ENCODE measurements at regions not wholly inside any gene's neighbourhood (a gene's known extent, or its start where the extent isn't known, plus 50 kb on each side); places are given as distances from the start of the nearest gene placed in this dataset.
"Not testable (repeated sequence)": the region's sequence is repeated elsewhere in the genome, so short reads cannot be mapped to it uniquely, and the experiment has no call there.

GRCh38 chr6:22349051-22349450 lies 52.2 kb upstream of the PRL start:
- DNase-seq = no peak

- no peak for DNase-seq
Observed at GRCh38 chr6:22349528-22349927, 52.7 kb upstream of the PRL start.

- no peak for DNase-seq
Observed at GRCh38 chr6:22350109-22350508, 53.3 kb upstream of the PRL start.

DNA sequence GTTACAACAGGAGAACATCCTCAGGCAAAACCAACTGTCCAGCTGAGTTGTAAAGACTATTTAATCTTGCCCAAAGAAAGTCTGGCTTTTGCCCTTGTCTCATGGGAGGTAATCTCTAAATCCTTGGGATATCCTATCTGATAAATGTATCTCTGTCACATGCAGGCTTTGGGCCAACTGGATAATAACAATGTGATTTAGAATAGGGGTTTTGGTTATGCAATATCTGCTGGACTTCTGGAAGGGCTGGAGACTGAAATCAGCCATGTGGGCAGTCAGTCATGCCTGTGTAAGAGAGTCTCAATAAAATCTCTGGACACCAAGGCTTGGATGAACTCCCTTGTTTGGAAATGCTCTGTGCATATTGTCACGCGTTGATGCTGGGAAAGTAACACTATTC lies 56.3 kb upstream of the PRL start:
- no peak for DNase-seq

DNA sequence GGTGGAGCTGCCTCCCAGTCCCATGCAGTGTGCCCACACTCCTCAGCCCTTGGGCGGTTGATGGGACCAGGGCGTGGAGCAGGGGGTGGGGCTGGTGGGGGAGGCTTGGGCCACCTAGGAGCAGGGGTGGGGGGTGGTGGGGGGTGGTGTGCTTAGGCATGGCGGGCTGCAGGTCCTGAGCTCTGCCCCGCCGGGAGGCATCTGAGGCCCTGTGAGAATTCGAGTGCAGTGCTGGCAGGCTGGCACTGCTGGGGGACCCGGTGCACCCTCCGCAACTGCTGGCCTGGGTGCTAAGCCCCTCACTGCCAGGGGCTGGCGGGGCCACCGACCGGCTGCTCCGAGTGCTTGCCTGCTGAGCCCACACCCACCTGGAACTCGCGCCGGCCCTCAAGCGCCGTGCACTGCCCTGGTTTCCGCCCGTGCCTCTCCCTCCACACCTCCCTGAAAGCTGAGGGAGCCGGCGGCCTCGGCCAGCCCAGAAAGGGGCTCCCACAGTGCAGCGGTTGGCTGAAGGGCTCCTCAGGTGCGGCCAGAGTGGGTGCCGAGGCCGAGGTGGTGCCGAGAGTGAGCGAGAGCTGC lies 59.6 kb upstream of the PRL start:
- no peak for DNase-seq

DNA sequence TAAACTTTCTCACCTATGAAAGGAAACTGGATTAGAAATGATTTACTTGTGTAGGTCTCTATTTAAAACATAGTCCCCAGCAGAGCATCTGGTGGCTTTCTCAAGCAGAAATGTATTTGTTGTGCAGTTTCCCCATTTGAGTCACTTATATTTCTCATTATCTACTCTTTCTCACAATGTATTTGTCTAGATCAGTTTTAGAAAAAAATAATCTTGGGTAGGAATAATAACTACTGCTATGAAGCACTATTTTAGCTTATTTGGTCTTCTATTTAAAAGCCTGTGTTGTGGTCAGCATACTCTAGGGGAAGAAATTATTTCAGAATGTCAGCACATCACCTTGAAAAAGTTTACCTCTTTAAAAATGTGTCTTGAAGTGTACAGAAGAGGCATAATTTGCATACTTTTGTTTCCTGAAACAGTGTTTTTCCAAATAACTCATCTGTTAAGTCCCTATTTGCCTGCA lies 60.9 kb upstream of the PRL start:
- no peak for DNase-seq

DNA sequence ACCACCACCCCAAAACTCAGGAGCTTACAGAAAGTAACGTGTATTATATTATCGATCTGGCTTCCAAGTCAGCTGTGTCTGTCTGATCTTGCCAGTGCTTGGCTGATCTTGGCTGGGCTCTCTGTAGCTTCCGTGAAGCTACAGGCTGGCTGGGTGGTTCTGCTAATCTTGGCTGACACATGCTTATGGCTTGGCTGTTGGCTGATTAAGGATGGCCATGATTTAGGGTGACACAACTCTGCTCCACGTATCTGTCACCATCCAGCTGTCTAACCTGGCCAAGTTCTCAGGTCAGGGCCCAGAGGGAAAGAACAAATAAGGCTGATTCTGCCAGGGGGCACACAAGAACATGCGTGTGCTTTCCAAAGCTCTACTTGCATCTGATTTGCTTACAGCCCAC lies 64.7 kb upstream of the PRL start:
- DNase-seq = no peak

DNA sequence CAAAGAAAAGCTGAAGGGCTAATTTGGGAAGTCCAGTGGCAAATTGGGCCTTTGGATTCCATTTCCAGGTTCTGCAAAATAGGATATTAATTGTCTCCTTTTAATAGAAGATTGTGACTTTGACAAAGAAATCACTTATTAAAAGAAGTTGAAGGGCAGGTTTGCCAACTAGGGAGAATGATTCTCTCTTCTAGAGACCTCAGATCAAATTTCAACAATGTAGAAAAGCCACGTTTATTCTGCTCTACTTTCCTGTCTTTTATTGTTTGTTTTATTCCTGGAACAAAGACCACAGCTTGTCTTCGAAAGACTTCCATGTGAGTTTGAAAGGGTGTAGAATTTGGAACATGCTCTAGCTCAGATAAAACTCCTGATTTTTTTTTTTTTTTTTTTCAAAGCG lies 65.5 kb upstream of the PRL start:
- DNase-seq = no peak

DNA sequence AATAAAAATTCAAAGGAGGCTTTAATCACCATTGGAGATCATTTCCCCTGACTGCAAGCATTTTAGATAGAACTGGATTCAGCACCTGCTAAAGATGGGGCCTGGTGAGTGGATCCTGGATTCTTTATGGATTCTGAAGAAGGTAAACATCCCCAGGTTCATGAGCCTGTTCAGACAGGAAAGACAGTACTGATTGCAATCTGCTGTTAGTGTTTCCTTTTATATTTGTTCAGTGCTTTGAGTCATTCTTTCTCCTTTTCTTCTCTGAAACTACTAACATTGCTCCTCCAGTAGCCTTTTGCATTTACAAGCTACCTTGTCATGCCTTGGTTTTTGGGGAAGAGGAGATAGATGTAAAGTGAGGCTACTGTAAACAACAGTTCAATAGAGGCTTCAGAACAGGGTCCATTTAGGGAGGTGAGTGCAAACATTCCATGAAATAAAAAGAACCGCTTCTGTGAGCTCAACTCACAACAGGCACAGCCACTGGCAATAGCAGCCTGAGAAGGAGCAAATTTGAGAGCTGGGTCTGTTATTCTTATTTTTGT lies 66.4 kb upstream of the PRL start:
- DNase-seq = no peak

DNA sequence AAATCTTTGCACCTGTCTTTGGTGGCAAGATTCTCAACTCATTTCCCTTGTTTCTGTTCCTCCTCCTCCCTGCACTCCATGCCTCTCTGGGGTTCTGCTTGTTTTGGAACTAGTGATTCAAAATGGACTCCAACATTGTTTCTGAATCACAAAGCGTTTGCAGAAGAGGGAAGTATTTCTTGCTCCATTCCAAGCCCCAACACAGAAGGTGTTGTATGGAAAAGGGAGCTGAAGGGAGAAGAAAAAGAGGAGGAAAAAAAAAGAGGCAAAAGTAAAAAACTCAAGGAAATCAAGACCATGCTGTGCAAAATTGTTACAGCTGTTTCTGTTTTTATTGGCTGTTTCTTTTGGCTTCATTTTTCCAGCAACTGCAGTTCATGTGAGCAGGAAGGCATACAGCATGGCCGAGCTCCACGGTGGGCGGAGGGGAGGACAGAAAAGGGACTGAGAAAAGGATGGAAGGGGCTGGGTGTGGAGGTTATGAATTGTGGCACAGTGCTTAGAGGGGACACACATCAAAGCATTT lies 66.9 kb upstream of the PRL start:
- DNase-seq = no peak

- DNase-seq = no peak
Observed at GRCh38 chr6:22364306-22364705, 67.5 kb upstream of the PRL start.

GRCh38 chr6:22366214-22366613 lies 69.4 kb upstream of the PRL start:
- no peak for DNase-seq

DNA sequence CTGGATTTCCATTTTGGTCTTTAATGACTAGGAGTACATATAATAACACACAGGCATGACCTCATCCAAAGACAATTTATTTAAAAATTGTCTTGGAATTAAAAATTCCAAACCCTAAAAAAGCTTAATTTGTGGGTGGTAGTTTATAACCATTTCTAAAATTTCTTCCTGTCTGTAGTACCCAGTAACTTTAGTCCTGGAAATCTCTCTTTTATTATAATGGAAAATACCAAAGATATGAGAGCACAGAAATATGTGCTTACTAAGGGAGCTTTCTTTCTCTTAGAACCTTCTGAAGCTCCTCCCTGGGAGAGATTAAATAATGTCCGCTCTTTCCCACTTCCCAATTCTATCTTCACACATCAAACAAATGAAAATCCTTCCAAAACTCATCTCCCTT lies 70.5 kb upstream of the PRL start:
- DNase-seq = no peak

DNA sequence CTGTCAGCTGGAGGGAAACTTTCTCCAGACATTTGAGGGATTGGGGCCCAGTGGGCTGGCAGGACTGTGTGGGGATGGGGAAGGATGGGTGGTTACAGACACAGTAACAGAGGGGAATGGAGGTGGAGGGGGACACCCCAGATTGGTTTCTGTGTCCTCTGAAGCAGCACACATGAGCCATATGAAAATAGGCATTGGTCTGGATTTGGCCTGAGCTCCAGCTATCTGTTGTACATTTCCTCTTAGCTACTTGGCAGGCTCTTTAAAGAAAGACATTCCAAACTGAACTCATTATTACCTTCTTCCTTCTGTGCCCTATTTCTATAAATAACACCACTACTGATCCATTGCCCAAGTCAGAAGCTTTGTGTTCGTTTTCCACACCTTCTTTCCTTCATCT lies 72.0 kb upstream of the PRL start:
- DNase-seq = no peak

DNA sequence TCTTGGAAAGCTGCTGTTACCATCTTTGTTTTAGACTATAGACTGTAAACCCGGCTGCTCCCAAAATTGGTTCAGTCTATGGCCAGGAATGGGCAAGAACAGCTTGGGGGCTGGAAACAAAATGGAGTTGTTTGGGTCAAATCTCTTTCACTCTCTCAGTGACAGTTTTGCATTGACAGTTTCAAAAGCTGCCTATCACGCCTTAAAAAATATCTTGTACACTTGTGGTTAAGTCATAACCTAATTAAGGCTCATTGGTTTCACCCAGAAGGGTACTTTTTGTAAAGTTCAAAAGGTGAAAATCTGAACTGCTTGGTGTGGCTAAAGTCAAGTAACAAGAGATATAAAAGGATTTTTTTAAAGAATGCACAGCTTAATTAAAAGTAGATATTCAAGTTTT lies 76.1 kb upstream of the PRL start:
- no peak for DNase-seq

GRCh38 chr6:22374950-22375349 lies 78.1 kb upstream of the PRL start:
- DNase-seq = not testable (repeated sequence)

- DNase-seq = not testable (repeated sequence)
Observed at GRCh38 chr6:22376293-22376692, 79.5 kb upstream of the PRL start.

DNA sequence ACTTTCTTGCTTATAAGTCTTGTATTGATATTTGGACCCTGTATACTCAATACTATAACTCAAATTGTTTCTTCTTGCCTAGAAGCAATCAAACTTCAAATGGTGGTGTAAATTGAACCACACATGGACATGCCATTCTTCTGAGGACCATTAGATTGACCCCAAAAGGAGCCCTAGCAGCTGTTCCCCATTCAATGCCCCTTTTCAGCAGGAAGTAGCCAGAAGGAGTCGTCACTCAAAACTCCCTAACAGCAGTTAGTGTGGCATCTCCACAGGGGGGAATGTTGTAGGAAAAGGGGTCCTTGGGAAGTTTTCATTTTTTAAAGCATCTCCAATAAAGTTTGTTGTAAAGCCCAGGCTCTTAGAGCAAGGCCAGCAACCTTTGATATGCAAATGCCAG lies 81.7 kb upstream of the PRL start:
- DNase-seq = not testable (repeated sequence)

DNA sequence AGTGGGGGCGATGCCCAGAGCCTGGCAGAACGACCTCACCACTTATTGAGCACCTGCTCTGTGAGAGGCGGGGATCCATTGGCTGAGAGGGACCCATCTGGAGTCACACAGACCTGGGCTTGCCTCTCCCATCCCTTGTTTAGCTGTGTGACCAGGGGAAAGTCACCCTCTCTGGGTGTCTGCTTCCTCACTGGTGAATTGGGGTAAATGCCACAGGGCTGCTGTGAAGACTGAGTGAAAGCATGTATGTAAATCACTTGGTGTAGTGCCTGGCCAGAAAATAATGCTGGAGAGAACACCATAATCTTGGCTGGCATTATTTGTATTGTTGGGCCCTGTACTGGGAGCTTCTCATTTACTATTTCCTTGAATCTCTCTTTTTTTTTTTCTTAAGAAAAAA lies 83.4 kb upstream of the PRL start:
- DNase-seq = no peak

GRCh38 chr6:22381845-22382544 lies 85.2 kb upstream of the PRL start:
- DNase-seq = no peak

DNA sequence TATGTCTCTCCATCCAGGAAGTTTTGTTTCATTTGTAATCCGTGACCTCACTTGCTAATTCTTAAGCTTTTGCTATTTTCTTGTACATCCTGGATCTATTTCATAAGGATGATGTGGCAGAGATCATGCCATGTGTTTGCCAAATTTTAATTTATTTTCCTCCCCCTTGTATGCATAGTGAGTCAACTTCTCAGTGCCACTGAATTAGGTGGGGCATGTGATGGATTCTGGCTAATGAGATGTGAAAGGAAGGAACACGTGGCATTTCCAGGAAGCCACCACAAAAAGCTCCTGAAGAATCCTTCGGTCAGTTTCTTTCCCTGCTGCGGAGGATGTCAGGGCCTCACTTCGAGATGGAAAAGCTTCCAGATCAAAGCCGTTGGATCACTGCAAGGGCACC lies 86.2 kb upstream of the PRL start:
- DNase-seq = no peak

DNA sequence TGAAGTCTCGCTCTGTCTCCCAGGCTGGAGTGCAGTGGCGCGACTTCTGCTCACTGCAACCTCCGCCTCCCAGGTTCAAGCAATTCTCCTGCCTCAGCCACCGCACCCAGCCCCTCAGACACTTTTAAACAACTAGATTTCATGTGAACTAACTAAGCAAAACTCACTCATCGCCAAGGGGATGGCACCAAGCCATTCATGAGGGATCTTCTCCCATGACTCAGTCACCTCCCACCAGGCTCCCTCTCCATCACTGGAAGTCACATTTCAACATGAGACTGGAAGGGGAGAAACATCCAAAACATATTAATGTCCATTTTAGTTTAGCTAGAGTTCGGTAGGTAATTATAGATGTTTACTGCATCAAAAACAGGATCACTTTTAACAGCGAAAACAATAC lies 95.9 kb upstream of the PRL start:
- no peak for DNase-seq

DNA sequence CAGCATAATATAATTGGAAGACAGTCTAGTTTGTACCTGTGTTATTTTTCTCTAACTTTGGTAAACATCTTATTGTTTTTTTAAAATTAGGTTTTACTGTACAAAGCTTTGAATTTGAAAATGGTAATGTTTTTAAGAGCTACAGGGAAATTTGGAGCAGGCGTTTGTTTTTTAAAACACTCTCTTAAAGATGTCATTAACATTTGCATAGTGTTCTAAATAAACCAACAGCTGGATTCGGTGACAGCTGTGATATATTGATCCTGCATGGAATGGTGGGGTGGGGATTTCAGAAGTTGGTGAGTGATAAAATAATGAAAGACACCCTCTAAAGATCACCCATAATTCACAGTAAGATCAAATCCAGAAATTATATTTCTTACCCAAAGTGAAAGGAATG lies 97.9 kb upstream of the PRL start:
- DNase-seq = no peak

DNA sequence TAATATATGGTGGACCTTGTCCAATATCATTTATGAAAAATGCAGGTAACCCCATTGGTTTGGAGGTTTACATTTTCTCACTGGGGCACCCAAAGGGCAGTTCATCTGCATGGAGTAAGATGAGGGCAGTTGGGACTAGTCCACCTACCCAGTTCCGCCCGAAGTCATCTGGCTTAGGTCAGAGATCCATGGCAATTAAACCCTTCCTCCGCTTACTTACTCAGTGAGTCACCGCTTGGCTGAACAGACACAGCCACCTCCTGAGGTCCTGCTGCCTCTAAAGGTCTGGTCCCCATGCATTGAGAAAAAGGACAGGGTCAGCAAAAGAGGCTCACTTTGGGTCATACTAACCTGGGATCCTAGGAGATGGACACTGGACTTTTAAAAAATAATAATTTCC lies 102.9 kb upstream of the PRL start:
- no peak for DNase-seq

DNA sequence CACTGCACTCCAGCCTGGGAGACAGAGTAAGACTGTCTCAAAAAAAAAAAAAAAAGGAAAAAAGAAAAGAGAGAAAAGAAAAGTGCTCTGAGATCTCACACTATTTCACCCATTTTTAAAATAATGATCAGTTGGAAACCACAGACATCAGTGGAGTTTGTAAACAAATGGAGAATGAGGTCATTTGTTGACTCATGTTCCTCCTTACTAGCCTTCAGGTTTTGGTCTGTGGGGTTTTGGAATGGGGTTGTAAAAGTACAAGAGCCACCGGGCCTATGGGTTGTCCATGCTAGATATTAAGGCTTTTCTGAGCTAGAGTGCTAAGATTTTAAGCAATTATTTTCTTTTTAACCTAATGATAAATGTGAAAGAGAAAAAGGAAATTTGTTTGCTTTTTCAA lies 104.4 kb upstream of the PRL start:
- no peak for DNase-seq
